Testis (tissue), 2 donors: ENCODE measurements at regions not wholly inside any gene's neighbourhood (a gene's known extent, or its start where the extent isn't known, plus 50 kb on each side); places are given as distances from the start of the nearest gene placed in this dataset.

Experiments
- CTCF ChIP-seq, 3 experiments: fragments of 450-650 bp in 2 of 3; fragments of 200-600 bp in 1 of 3; sonication (generic) in 1 of 3; IDR thresholded peaks; one replicate each; pipeline ENCODE4 v1.5.1; 2016 to 2019; ENCODE audit warnings: antibody characterized with exemption in 3 of 3, mild to moderate bottlenecking in 2 of 3, moderate library complexity in 1 of 3
- POLR2A ChIP-seq: fragments of 450-650 bp; IDR thresholded peaks from one replicate; pipeline ENCODE4 v1.6.1; 2017; ENCODE audit warnings: antibody characterized with exemption, mild to moderate bottlenecking, moderate library complexity

DNA sequence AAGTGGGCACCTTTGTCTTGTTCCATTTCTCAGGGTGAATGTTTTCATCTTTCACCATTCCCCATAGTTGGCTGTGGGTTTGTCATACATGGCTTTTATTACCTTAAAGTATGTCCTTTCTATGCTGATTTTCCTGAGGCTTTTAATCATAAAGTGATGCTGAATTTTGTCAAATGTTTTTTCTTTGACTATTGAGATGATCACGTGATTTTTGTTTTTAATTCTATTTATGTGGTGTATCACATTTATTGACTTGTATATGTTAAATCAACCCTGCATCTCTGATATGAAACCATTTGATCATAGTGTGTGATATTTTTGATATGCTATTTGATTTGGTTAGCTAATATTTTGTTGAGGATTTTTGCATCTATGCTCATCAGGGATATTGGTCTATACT is 216.4 kb upstream of the FAT3 start:
- TF ChIP-seq CTCF (IDR thresholded peaks at IDR 0.05) (no peak), POLR2A (no peak)
